Brain microvascular endothelial cell (primary cell): ENCODE measurements at regions not wholly inside any gene's neighbourhood (a gene's known extent, or its start where the extent isn't known, plus 50 kb on each side); places are given as distances from the start of the nearest gene placed in this dataset.
A peak's percentile ranks its signal among the peaks of the same experiment; 100 is the strongest.

ENCODE experiments used
- DNase-seq: peaks from one replicate; pipeline ENCODE4 v3.0.0-alpha.2; 2020
- H3K27ac ChIP-seq: fragments of 250-450 bp; sonication (Bioruptor Pico); 2 replicates; pipeline ENCODE4 v1.5.1; 2020; ENCODE audit warnings: mild to moderate bottlenecking, moderate library complexity
- H3K27me3 ChIP-seq: fragments of 250-450 bp; sonication (Bioruptor Pico); replicated peaks from 2 replicates; pipeline ENCODE4 v1.5.1; 2020; ENCODE audit warnings: mild to moderate bottlenecking
- H3K36me3 ChIP-seq: fragments of 250-450 bp; sonication (Bioruptor Pico); replicated peaks from 2 replicates; pipeline ENCODE4 v1.5.1; 2020; ENCODE audit warnings: mild to moderate bottlenecking
- H3K4me3 ChIP-seq: 2 replicates; pipeline ENCODE4 v1.5.1; 2011; ENCODE audit warnings: low read depth, mild to moderate bottlenecking, control low read depth, low read length, moderate library complexity
- CTCF ChIP-seq: IDR thresholded peaks from 2 replicates; pipeline ENCODE4 v1.5.1; 2011; ENCODE audit warnings: low read depth, mild to moderate bottlenecking, moderate library complexity, low read length, control low read depth, inconsistent platforms; ENCODE audit errors: missing control alignments
- in situ Hi-C: cut with HindIII; loops from 2 replicates; pipeline ENCODE4 v1.10.0; 2017; ENCODE audit warnings: low sequenced_read_pairs, low pct_ligation_motif_present

GRCh38 chr5:74541381-74541781, 99.1 kb downstream of the ENC1 start:
- Histone ChIP-seq H3K4me3 (no peak overlapping the region), H3K27ac (no peak overlapping the region), H3K27me3 (no peaks in the 10 kb centered on the region), H3K36me3 (no peaks in the 10 kb centered on the region)
- in situ Hi-C loops: no loop called here
- TF ChIP-seq CTCF: no peak
- no peak for DNase-seq

DNA sequence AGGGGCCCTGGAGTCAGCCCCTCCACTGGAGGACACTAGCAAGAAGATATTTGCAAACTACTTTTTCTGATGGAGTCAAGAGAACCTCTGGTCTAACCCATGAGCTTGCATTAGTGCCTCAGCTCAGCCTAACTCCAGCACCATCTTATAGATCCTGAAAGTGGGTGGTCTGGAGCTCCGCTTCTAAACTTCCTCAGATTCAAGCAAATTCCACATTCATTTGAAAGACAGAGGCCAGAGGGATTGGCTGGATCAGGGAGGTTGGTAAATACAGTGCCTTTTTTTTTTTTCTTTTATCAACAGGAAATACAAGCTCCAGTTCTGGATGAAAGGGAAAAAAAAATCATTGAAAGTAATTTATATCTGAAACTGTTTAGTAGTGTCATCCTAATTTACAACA, 99.9 kb downstream of the ENC1 start:
- Histone ChIP-seq H3K4me3 (no peak overlapping the region), H3K27ac (no peak overlapping the region), H3K27me3 (no peaks in the 10 kb centered on the region), H3K36me3 (no peaks in the 10 kb centered on the region)
- DNase-seq: no peak
- in situ Hi-C loops: no loop called here
- TF ChIP-seq CTCF: no peak

DNA sequence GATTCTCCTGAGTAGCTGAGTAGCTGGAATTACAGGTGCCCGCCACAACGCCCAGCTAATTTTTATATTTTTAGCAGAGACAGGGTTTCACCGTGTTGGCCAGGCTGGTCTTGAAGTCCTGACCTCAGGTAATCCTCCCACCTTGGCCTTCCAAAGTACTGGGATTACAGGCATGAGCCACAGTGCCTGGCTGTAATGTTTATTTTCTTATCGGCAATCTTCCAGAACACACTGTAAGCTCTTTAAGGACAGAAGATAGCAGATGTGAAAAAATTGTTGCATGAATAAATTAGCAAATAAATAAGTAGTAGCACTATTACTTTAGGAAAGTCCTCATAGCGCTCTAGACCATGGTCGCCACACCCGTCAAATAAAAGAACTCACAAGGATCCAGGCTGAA, 100.5 kb downstream of the ENC1 start:
- Histone ChIP-seq H3K36me3 (no peaks in the 10 kb centered on the region), H3K27me3 (no peaks in the 10 kb centered on the region), H3K4me3 (no peak overlapping the region), H3K27ac (no peak overlapping the region)
- in situ Hi-C loops: no loop called here
- no peak for TF ChIP-seq CTCF
- no peak for DNase-seq

GRCh38 chr5:74538206-74538661, 102.3 kb downstream of the ENC1 start:
- Histone ChIP-seq H3K36me3 (no peaks in the 10 kb centered on the region), H3K27ac (no peak overlapping the region), H3K27me3 (no peaks in the 10 kb centered on the region), H3K4me3 (no peak overlapping the region)
- peak; percentile 65 for DNase-seq
- no peak for TF ChIP-seq CTCF
- in situ Hi-C loops: no loop called here

- H3K4me3 ChIP-seq: no peak overlapping the region
- DNase-seq: no peak
- no peaks in the 10 kb centered on the region for H3K36me3 ChIP-seq
- no peaks in the 10 kb centered on the region for H3K27me3 ChIP-seq
- no peak for TF ChIP-seq CTCF
- no peak overlapping the region for H3K27ac ChIP-seq
- in situ Hi-C loops: no loop called here
These were observed 103.9 kb downstream of the ENC1 start for GRCh38 chr5:74536658-74537057.

GRCh38 chr5:74535926-74536325, 104.6 kb downstream of the ENC1 start:
- Histone ChIP-seq H3K4me3 (no peak overlapping the region), H3K36me3 (no peaks in the 10 kb centered on the region), H3K27me3 (no peaks in the 10 kb centered on the region), H3K27ac (no peak overlapping the region)
- no peak for DNase-seq
- TF ChIP-seq CTCF: no peak
- in situ Hi-C loops: no loop called here
